DND-41 (cell line): ENCODE measurements at regions not wholly inside any gene's neighbourhood (a gene's known extent, or its start where the extent isn't known, plus 50 kb on each side); places are given as distances from the start of the nearest gene placed in this dataset.

Source experiments
- ATAC-seq: fragments of 200-7000 bp; cut with Tn5 transposase; 3 replicates; pipeline ENCODE4 v1.9.1; 2021; ENCODE audit warnings: low read depth; ENCODE audit not compliant: insufficient read depth
- DNase-seq: peaks from one replicate; pipeline ENCODE4 v3.0.0-alpha.2; 2020
- H2AFZ ChIP-seq: 2 replicates; pipeline ENCODE4 v1.6.0; 2012; ENCODE audit warnings: low read depth, low read length
- H3K27ac ChIP-seq: 2 replicates; pipeline ENCODE4 v1.5.1; 2012; ENCODE audit warnings: low read length, inconsistent platforms
- H3K27me3 ChIP-seq: fragments of 200-600 bp; sonication (generic); 2 replicates; pipeline ENCODE4 v1.6.0; 2012; ENCODE audit warnings: low read length, mild to moderate bottlenecking, inconsistent platforms; ENCODE audit not compliant: insufficient read depth, poor library complexity
- H3K36me3 ChIP-seq: 2 replicates; pipeline ENCODE4 v1.5.1; 2012; ENCODE audit warnings: low read length, inconsistent platforms; ENCODE audit not compliant: insufficient read depth
- H3K4me1 ChIP-seq: 2 replicates; pipeline ENCODE4 v1.5.1; 2012; ENCODE audit warnings: mild to moderate bottlenecking, low read length; ENCODE audit not compliant: insufficient read depth
- H3K4me2 ChIP-seq: 2 replicates; pipeline ENCODE4 v1.6.0; 2012; ENCODE audit warnings: mild to moderate bottlenecking, moderate library complexity, low read length, inconsistent platforms; ENCODE audit not compliant: insufficient read depth
- H3K4me3 ChIP-seq, 2 experiments: fragments of 200-600 bp in 1 of 2; shearing (Covaris generic) in 1 of 2; 2 replicates each; pipeline ENCODE4 v1.5.1; 2012 to 2016; ENCODE audit warnings: inconsistent platforms in 2 of 2, low read length in 2 of 2, mild to moderate bottlenecking in 2 of 2, low read depth in 1 of 2, moderate library complexity in 1 of 2
- H3K79me2 ChIP-seq: 2 replicates; pipeline ENCODE4 v1.6.0; 2012; ENCODE audit warnings: low read length, inconsistent platforms; ENCODE audit not compliant: insufficient read depth
- H3K9ac ChIP-seq: 2 replicates; pipeline ENCODE4 v1.6.0; 2012; ENCODE audit warnings: low read depth, mild to moderate bottlenecking, inconsistent platforms, low read length, moderate library complexity
- H3K9me3 ChIP-seq: 2 replicates; pipeline ENCODE4 v1.5.1; 2012; ENCODE audit warnings: low read length, moderate library complexity, mild to moderate bottlenecking, inconsistent platforms; ENCODE audit not compliant: insufficient read depth, severe bottlenecking
- H4K20me1 ChIP-seq: 2 replicates; pipeline ENCODE4 v1.6.0; 2012; ENCODE audit warnings: low read length; ENCODE audit not compliant: insufficient read depth
- CTCF ChIP-seq: IDR thresholded peaks from 2 replicates; pipeline ENCODE4 v1.5.1; 2012; ENCODE audit warnings: borderline replicate concordance, low read length, moderate library complexity, mild to moderate bottlenecking; ENCODE audit not compliant: poor library complexity, severe bottlenecking; ENCODE audit errors: extremely low read depth
- EZH2 ChIP-seq: IDR thresholded peaks from 3 replicates; pipeline ENCODE4 v1.6.1; 2012; ENCODE audit warnings: borderline replicate concordance, low read depth, mild to moderate bottlenecking, moderate library complexity, low read length, inconsistent platforms; ENCODE audit not compliant: severe bottlenecking

GRCh38 chr5:9888501-9888901, 258.4 kb upstream of the TAS2R1 start:
- Histone ChIP-seq H3K9ac (no peak overlapping the region), H3K4me3 (no peak overlapping the region), H3K4me2 (no peak overlapping the region), H3K4me1 (no peaks in the 10 kb centered on the region), H3K27ac (no peak overlapping the region), H2AFZ (no peak overlapping the region), H3K36me3 (no peaks in the 10 kb centered on the region), H3K9me3 (no peaks in the 10 kb centered on the region), H3K79me2 (no peaks in the 10 kb centered on the region), H4K20me1 (no peaks in the 10 kb centered on the region), H3K27me3 (no peaks in the 10 kb centered on the region)
- ATAC-seq, result no peak
- no peak for TF ChIP-seq EZH2
- TF ChIP-seq CTCF, result no peak
- no peak for DNase-seq

GRCh38 chr5:9885164-9885563, 255.0 kb upstream of the TAS2R1 start:
- Histone ChIP-seq H3K4me2 (no peak overlapping the region), H3K4me3 (no peak overlapping the region), H3K36me3 (no peaks in the 10 kb centered on the region), H3K27me3 (no peaks in the 10 kb centered on the region), H3K79me2 (no peaks in the 10 kb centered on the region), H3K9ac (no peak overlapping the region), H3K4me1 (no peaks in the 10 kb centered on the region), H4K20me1 (no peaks in the 10 kb centered on the region), H3K9me3 (no peaks in the 10 kb centered on the region), H2AFZ (no peak overlapping the region), H3K27ac (no peak overlapping the region)
- TF ChIP-seq CTCF (no peak), EZH2 (no peak)
- ATAC-seq (no peak), DNase-seq (no peak)

GRCh38 chr5:9878206-9878605, 248.1 kb upstream of the TAS2R1 start:
- Histone ChIP-seq H3K4me1 (no peaks in the 10 kb centered on the region), H3K4me2 (no peak overlapping the region), H3K4me3 (no peak overlapping the region), H3K9me3 (no peaks in the 10 kb centered on the region), H3K27me3 (peaks cover 3% of the 10 kb centered on the region), H3K79me2 (no peaks in the 10 kb centered on the region), H3K9ac (no peak overlapping the region), H2AFZ (no peak overlapping the region), H3K27ac (no peak overlapping the region), H4K20me1 (no peaks in the 10 kb centered on the region), H3K36me3 (no peaks in the 10 kb centered on the region)
- DNase-seq, result no peak
- ATAC-seq, result no peak
- TF ChIP-seq EZH2 (no peak), CTCF (no peak)

GRCh38 chr5:9877488-9877887, 247.3 kb upstream of the TAS2R1 start:
- H3K4me1 ChIP-seq, result no peaks in the 10 kb centered on the region
- DNase-seq (no peak), ATAC-seq (no peak)
- H3K4me3 ChIP-seq, result no peak overlapping the region
- H2AFZ ChIP-seq, result no peak overlapping the region
- no peak overlapping the region for H3K27ac ChIP-seq
- TF ChIP-seq EZH2, result no peak
- no peak for TF ChIP-seq CTCF
- peaks cover 3% of the 10 kb centered on the region for H3K27me3 ChIP-seq
- no peaks in the 10 kb centered on the region for H3K9me3 ChIP-seq
- H3K36me3 ChIP-seq, result no peaks in the 10 kb centered on the region
- no peaks in the 10 kb centered on the region for H3K79me2 ChIP-seq
- H3K9ac ChIP-seq, result no peak overlapping the region
- H3K4me2 ChIP-seq, result no peak overlapping the region
- no peaks in the 10 kb centered on the region for H4K20me1 ChIP-seq
